ENCODE measurements at regions not wholly inside any gene's neighbourhood (a gene's known extent, or its start where the extent isn't known, plus 50 kb on each side); places are given as distances from the start of the nearest gene placed in this dataset.

- DNase-seq: no peak
Observed at GRCh38 chr5:89233462-89233861, 350.5 kb upstream of the MEF2C start.

GRCh38 chr5:89232139-89232603 is 349.2 kb upstream of the MEF2C start:
- DNase-seq: no peak

DNA sequence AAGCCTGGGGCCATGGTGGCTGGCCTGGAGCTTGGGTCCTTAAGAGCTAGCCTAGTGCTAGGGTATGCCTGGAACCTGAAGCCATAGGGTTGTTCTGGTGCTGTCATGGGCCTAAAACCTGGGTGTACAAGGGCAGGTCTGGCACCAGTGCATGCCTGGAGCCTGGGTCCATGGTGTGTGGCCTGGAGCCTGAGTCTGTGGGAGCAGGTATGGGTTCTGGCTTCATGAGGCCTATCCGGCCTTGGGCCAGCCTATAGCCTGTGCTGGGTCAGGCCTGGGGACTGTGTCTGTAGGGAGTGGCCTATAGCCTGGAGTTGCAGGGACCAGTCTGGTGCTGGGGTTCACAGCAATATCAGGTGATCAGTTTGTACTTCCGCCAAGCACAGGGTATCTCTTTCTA is 347.2 kb upstream of the MEF2C start:
- DNase-seq: no peak

GRCh38 chr5:89229331-89230070 is 346.5 kb upstream of the MEF2C start:
- no peak for DNase-seq

GRCh38 chr5:89228355-89228754 is 345.4 kb upstream of the MEF2C start:
- no peak for DNase-seq

DNA sequence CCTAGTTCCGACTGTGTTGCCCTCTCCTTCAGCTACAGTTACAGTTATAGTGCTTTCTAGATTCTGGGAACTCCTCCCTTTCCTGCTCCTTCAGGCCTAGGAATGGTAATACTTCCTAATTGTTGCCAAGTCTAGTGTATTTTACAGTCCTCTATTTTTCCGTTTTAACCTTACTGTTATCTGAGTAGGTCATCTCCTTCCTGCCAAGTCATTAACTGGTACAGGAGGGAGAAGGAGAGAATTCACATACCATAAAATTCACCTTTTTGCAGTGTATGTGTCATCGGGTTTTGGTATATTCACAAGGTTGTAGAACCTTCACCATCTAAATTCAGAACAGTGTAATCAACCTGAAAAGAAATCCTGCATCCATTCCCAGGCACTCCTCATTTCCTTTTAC is 335.4 kb upstream of the MEF2C start:
- no peak for DNase-seq

DNA sequence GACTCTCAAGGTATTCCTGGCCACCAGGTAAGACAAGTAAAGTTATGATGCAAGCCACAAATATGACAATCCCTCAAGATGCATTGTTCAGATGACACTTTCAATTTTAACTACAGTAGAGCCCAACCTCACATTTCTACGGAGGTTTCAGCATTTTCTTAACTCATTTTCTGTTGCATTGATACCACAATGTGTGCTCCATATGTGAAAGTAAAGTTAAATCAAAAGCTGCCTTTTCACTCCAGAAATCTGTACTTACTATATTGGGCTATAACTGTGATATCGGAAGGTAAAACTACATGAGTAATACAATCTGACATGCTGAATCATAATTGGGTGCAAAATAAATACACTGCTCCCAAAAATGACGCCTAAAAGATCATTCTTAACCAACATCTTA is 333.6 kb upstream of the MEF2C start:
- no peak for DNase-seq

DNA sequence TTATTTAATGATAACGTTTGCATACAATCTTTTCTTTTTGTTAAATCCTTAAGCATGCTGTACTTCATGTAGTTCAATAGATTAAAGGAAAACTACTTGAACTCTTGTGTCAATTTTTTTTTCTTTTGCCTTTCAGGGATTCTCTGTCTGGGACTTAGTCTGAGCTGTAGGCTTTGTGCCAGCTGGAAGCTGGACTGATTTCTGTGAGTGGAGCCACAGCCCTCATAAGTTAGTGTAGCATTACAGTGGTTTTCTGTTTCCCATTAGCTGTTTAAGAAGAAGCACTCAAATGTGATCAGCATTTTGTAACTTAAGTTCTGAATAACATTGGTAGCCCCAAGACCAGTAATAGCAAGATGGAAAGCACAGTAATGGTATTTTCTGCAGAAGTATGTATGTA is 330.6 kb upstream of the MEF2C start:
- no peak for DNase-seq

GRCh38 chr5:89211836-89212235 is 328.9 kb upstream of the MEF2C start:
- no peak for DNase-seq

DNA sequence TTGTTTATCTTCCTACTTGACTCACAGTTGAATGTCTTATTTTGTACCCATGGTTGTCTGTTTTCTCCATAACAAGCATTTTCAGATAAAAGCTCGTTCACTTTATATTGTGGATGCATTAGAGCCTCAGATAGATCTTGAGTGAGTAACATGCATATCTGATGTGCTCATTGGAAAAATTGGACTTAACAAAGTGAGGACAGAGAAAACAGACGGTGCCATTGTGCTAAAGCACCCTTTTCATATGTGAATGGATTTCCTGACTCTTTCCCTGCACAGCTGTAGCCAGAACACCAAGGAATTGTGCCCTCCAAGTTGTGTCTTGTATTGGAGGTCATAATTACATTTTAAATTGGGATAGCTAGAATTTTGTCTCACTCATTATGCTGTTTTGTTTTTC is 325.8 kb upstream of the MEF2C start:
- DNase-seq: no peak

DNA sequence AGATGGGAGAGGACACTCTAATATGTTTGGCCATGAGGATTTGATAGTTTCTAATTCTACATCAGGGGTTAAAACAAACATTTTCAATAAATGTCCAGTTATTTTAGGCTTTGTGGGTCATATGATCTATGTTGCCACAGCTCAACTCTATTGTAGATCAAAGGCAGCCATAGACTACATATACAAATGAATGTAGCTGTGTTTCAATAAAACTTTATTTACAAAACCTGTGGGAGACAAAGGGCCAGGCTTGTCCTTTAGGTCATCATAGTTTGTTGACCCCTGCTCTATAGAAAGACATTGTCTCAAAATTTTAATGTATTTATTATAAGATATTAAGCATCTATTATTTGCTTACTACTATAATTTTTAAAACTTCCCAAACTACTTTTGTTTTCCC is 325.4 kb upstream of the MEF2C start:
- DNase-seq: no peak

- no peak for DNase-seq
Observed at GRCh38 chr5:89204756-89205155, 321.8 kb upstream of the MEF2C start.

GRCh38 chr5:89203611-89204010 is 320.6 kb upstream of the MEF2C start:
- DNase-seq: no peak

DNA sequence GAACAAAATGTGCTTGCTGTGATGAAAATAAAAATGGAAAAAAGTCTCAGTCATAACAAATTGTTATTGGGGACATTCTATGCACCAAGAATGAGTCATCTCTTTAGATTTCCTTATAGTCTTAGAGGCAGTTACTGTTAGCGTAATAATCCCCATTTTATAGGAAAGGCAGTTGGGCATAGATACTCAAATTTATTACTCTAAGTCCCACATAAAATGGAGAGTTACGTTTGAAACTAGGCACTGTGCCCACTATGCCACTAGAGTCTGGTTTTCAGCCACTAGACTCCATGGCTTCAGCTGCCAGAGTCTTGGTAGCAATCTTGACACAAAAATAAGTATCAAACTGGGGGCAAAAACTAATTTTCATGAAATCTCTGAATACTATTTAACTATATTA is 317.9 kb upstream of the MEF2C start:
- no peak for DNase-seq

- no peak for DNase-seq
Observed at GRCh38 chr5:89199306-89199705, 316.3 kb upstream of the MEF2C start.

- DNase-seq: no peak
Observed at GRCh38 chr5:89191374-89191773, 308.4 kb upstream of the MEF2C start.

- no peak for DNase-seq
Observed at GRCh38 chr5:89190515-89191265, 307.7 kb upstream of the MEF2C start.

DNA sequence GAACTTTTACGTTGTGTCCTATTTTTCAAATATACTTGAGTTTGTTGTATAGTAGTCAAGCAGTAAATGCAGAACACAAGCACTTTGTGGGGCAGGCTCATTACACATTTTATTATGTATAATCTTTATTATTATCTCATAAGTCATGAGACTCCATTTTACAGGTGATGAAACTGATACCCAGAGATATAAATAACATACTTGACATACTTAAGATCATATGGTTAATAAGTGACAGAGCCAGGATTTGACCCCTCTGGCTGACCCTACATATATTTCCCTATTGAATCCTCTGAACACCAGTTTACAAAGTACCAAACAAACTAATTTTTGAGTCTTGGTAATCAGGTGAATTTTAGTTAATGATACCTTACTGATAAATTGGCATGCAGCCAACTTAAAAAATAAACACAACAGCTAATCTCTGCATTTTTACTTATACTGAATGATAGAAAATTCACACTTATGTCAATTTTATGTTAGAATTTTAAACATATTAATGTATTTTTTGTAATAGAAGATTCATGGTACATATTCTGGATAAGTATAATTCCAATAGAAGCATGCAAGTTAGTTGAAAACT is 305.0 kb upstream of the MEF2C start:
- DNase-seq: no peak

GRCh38 chr5:89187268-89187667 is 304.3 kb upstream of the MEF2C start:
- no peak for DNase-seq

DNA sequence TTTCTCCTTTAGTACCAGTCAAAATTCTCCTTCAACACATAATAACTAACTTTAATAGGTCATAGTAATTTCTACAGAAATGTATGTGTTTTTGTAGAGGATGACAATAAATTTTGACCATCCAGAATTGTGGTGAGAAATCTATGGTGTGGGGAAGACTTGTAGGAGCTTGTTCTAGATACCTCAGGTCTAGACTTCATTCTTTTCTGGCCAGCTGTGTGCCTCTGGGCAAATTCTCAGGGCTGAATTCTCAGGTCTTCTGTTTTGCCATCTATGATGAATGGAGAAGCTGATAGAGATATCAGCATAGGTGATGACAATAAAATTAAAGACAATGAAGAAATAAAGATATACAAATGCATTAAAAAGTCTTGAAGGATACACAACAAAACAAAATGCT is 298.6 kb upstream of the MEF2C start:
- DNase-seq: no peak

- DNase-seq: no peak
Observed at GRCh38 chr5:89179731-89180130, 296.7 kb upstream of the MEF2C start.

GRCh38 chr5:89178541-89178940 is 295.6 kb upstream of the MEF2C start:
- DNase-seq: no peak

GRCh38 chr5:89173528-89173927 is 290.5 kb upstream of the MEF2C start:
- no peak for DNase-seq

DNA sequence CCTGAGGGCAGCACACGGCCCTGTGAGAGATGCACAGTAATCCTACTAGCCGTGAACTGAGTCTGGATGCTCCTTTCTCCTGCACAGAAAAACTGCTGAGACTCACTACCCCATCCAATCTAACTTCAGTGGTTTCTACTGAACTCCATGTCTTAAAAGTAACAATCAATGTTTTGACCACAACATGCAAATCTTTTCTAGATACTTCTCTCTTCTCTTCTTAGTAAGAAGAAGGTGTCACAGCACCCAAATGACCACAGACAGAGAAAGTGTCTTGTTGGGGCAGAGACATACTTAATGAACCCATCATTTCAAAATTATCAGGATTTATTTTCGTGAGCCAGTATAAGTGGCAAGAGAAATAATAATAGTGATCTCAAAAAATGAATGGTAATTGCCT is 285.8 kb upstream of the MEF2C start:
- no peak for DNase-seq
